Osteoblast (primary cell): ENCODE measurements at regions not wholly inside any gene's neighbourhood (a gene's known extent, or its start where the extent isn't known, plus 50 kb on each side); places are given as distances from the start of the nearest gene placed in this dataset.
A peak's percentile ranks its signal among the peaks of the same experiment; 100 is the strongest.

Experiments
- DNase-seq: peaks from one replicate; pipeline ENCODE4 v3.0.0; 2011; ENCODE audit warnings: low spot score, mixed read lengths; ENCODE audit not compliant: insufficient read length; ENCODE audit errors: missing footprints
- H2AFZ ChIP-seq: 2 replicates; pipeline ENCODE4 v1.6.0; 2011; ENCODE audit warnings: mild to moderate bottlenecking, low read length
- H3K27ac ChIP-seq: 2 replicates; pipeline ENCODE4 v1.5.1; 2011; ENCODE audit warnings: mild to moderate bottlenecking, low read depth, low read length, moderate library complexity
- H3K27me3 ChIP-seq: 2 replicates; pipeline ENCODE4 v1.6.0; 2012; ENCODE audit warnings: mild to moderate bottlenecking, control low read depth, inconsistent platforms, low read length, moderate library complexity; ENCODE audit not compliant: insufficient read depth
- H3K36me3 ChIP-seq: 2 replicates; pipeline ENCODE4 v1.5.1; 2011; ENCODE audit warnings: mild to moderate bottlenecking, low read length, control low read depth, moderate library complexity; ENCODE audit not compliant: insufficient read depth
- H3K4me1 ChIP-seq: 2 replicates; pipeline ENCODE4 v1.5.1; 2011; ENCODE audit warnings: mild to moderate bottlenecking, low read length, control low read depth, moderate library complexity; ENCODE audit not compliant: insufficient read depth
- H3K4me2 ChIP-seq: 2 replicates; pipeline ENCODE4 v1.6.0; 2011; ENCODE audit warnings: mild to moderate bottlenecking, low read length; ENCODE audit not compliant: insufficient read depth
- H3K4me3 ChIP-seq: fragments of 200-600 bp; sonication (generic); 3 replicates; pipeline ENCODE4 v1.5.1; 2012; ENCODE audit warnings: mild to moderate bottlenecking, low read length, inconsistent platforms; ENCODE audit not compliant: insufficient read depth
- H3K79me2 ChIP-seq: 2 replicates; pipeline ENCODE4 v1.6.0; 2012; ENCODE audit warnings: mild to moderate bottlenecking, low read length, control low read depth, inconsistent platforms; ENCODE audit not compliant: insufficient read depth
- H3K9me3 ChIP-seq: 2 replicates; pipeline ENCODE4 v1.5.1; 2011; ENCODE audit warnings: low read depth, low read length, control low read depth
- H4K20me1 ChIP-seq: 2 replicates; pipeline ENCODE4 v1.6.0; 2012; ENCODE audit warnings: mild to moderate bottlenecking, low read length, control low read depth; ENCODE audit not compliant: insufficient read depth
- TF ChIP-seq, protein P1 (sequence below): IDR thresholded peaks from 2 replicates; pipeline ENCODE4 v1.5.1; 2011; ENCODE audit warnings: mild to moderate bottlenecking, low read depth, low read length, moderate library complexity; ENCODE audit errors: extremely low read depth

DNA sequence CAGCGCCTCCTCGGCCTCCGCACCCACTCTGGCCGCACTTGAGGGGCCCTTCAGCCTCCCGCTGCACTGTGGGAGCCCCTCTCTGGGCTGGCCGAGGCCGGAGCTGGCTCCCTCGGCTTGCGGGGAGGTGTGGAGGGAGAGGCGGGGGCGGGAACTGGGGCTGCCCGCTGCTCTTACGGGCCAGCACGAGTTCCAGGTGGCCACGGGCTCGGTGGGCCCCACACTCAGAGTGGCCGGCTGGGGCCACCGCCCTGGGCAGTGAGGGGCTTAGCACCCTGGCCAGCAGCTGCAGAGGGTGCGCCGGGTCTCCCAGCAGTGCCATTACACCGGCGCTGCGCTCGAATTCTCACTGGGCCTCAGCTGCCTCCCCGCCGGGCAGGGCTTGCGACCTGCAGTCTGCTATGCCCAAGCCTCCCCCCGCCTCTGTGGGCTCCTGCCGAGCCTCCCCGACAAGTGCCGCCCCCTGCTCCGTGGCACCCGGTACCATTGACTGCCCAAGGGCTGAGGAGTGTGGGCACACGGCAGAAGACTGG lies 167.1 kb upstream of the PLSCR5 start:
- TF ChIP-seq, protein P1, sequence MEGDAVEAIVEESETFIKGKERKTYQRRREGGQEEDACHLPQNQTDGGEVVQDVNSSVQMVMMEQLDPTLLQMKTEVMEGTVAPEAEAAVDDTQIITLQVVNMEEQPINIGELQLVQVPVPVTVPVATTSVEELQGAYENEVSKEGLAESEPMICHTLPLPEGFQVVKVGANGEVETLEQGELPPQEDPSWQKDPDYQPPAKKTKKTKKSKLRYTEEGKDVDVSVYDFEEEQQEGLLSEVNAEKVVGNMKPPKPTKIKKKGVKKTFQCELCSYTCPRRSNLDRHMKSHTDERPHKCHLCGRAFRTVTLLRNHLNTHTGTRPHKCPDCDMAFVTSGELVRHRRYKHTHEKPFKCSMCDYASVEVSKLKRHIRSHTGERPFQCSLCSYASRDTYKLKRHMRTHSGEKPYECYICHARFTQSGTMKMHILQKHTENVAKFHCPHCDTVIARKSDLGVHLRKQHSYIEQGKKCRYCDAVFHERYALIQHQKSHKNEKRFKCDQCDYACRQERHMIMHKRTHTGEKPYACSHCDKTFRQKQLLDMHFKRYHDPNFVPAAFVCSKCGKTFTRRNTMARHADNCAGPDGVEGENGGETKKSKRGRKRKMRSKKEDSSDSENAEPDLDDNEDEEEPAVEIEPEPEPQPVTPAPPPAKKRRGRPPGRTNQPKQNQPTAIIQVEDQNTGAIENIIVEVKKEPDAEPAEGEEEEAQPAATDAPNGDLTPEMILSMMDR = no peak
- no peak overlapping the region for H2AFZ ChIP-seq
- no peaks in the 10 kb centered on the region for H3K4me1 ChIP-seq
- no peak for DNase-seq
- H3K36me3 ChIP-seq = no peaks in the 10 kb centered on the region
- no peaks in the 10 kb centered on the region for H3K79me2 ChIP-seq
- no peak overlapping the region for H3K4me2 ChIP-seq
- H3K9me3 ChIP-seq = no peaks in the 10 kb centered on the region
- H3K27me3 ChIP-seq = no peaks in the 10 kb centered on the region
- no peak overlapping the region for H3K4me3 ChIP-seq
- H3K27ac ChIP-seq = no peak overlapping the region
- H4K20me1 ChIP-seq = no peaks in the 10 kb centered on the region

DNA sequence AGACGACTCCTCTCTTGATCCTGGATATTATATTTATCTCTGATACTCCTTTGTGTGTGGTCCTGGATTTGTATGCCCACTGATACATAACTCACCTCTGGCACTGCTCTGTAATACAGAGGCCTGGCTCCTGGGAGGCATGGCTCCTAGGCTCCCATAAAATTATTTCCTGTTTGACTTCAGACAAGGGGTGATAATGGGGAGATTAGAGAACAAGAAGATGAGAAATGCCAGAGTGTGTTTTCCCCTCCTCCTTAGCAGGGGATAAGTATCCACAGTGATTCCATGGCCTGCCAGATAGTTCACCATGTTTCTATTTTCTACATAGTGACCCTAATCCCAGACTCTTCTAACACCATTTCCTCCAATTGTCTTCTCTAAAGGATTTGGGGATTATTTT lies 165.7 kb upstream of the PLSCR5 start:
- H3K36me3 ChIP-seq = no peaks in the 10 kb centered on the region
- no peaks in the 10 kb centered on the region for H3K27me3 ChIP-seq
- H3K79me2 ChIP-seq = no peaks in the 10 kb centered on the region
- DNase-seq = no peak
- H3K9me3 ChIP-seq = no peaks in the 10 kb centered on the region
- no peaks in the 10 kb centered on the region for H4K20me1 ChIP-seq
- no peaks in the 10 kb centered on the region for H3K4me1 ChIP-seq
- TF ChIP-seq, protein P1 = no peak
- peak overlapping the region; percentile 5 for H2AFZ ChIP-seq
- H3K4me3 ChIP-seq = no peak overlapping the region
- H3K27ac ChIP-seq = no peak overlapping the region
- H3K4me2 ChIP-seq = no peak overlapping the region

DNA sequence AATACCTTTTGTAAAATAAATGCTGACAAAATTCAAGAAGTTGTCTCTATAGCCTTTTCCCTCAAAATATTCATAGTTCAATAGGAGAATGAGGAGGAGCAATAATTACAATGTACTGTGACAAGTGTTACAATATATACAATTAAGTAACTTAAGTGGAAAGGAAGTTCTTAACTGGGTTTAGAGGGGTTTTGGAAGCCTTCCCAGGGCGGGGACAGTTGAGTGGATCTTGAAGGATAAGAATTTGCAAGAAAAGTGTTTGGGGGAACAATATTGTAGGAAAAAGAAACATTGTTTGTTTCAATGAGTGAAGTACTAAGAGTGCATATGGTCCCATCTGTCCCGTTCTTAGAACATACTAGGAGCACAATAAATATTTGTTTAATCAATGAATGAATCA lies 165.2 kb upstream of the PLSCR5 start:
- no peak for DNase-seq
- H3K4me1 ChIP-seq = no peaks in the 10 kb centered on the region
- H3K9me3 ChIP-seq = no peaks in the 10 kb centered on the region
- TF ChIP-seq, protein P1 = no peak
- no peaks in the 10 kb centered on the region for H3K27me3 ChIP-seq
- no peak overlapping the region for H3K4me3 ChIP-seq
- H3K79me2 ChIP-seq = no peaks in the 10 kb centered on the region
- no peak overlapping the region for H2AFZ ChIP-seq
- no peak overlapping the region for H3K4me2 ChIP-seq
- no peaks in the 10 kb centered on the region for H4K20me1 ChIP-seq
- H3K36me3 ChIP-seq = no peaks in the 10 kb centered on the region
- no peak overlapping the region for H3K27ac ChIP-seq

DNA sequence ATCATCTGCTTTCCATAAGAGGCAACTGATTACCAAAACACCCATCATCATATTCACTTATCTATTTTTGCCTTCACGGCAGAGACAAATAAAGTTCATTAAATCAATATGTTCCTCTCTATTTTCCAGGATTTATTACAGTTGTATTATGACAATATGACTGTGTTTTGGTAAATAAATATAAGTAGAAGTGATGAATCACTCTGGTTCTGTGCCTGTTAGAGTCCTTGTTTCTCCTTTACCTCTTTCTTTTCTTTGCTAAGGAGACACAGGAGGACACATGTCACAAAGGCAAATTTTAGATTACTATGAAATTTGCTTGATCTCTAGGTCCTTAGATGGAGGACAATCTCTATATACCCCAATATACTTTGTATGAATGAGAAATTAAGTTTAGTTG lies 152.6 kb upstream of the PLSCR5 start:
- peak; percentile 18 for DNase-seq
- H3K27me3 ChIP-seq = no peaks in the 10 kb centered on the region
- H3K36me3 ChIP-seq = no peaks in the 10 kb centered on the region
- no peaks in the 10 kb centered on the region for H3K9me3 ChIP-seq
- no peak overlapping the region for H3K4me2 ChIP-seq
- no peak overlapping the region for H3K4me3 ChIP-seq
- no peaks in the 10 kb centered on the region for H3K4me1 ChIP-seq
- no peaks in the 10 kb centered on the region for H4K20me1 ChIP-seq
- no peaks in the 10 kb centered on the region for H3K79me2 ChIP-seq
- TF ChIP-seq, protein P1 = no peak
- H2AFZ ChIP-seq = no peak overlapping the region
- no peak overlapping the region for H3K27ac ChIP-seq
